HG02610 (cell line): ENCODE measurements at regions not wholly inside any gene's neighbourhood (a gene's known extent, or its start where the extent isn't known, plus 50 kb on each side); places are given as distances from the start of the nearest gene placed in this dataset.
"Not testable (repeated sequence)": the region's sequence is repeated elsewhere in the genome, so short reads cannot be mapped to it uniquely, and the experiment has no call there.

Experiments used
- ATAC-seq: cut with Tn5 transposase; IDR thresholded peaks from one replicate; pipeline ENCODE4 v1.9.1; 2021; ENCODE audit warnings: mild to moderate bottlenecking, moderate library complexity; ENCODE audit not compliant: unreplicated experiment

GRCh38 chr4:123624959-123625358, 228.4 kb downstream of the SPRY1 start:
- no peak for ATAC-seq

DNA sequence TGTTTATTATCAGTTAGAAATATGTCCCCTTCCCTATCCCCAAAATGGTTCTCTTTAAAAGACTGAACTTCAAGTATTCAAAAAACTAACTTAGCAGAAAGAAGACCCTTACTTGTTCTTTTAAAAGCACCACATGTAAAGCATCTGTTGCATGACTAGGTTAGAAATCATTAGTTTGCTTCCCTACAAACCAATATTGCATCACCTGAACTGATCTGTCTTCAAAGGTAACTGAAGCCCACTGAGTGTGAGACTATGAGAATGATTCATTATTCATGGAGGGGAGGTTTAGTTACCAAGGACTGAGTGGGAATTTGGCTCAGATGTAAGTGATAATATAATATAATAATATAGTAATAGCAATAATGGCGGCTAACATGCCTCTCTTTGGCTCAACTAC, 231.7 kb downstream of the SPRY1 start:
- no peak for ATAC-seq

DNA sequence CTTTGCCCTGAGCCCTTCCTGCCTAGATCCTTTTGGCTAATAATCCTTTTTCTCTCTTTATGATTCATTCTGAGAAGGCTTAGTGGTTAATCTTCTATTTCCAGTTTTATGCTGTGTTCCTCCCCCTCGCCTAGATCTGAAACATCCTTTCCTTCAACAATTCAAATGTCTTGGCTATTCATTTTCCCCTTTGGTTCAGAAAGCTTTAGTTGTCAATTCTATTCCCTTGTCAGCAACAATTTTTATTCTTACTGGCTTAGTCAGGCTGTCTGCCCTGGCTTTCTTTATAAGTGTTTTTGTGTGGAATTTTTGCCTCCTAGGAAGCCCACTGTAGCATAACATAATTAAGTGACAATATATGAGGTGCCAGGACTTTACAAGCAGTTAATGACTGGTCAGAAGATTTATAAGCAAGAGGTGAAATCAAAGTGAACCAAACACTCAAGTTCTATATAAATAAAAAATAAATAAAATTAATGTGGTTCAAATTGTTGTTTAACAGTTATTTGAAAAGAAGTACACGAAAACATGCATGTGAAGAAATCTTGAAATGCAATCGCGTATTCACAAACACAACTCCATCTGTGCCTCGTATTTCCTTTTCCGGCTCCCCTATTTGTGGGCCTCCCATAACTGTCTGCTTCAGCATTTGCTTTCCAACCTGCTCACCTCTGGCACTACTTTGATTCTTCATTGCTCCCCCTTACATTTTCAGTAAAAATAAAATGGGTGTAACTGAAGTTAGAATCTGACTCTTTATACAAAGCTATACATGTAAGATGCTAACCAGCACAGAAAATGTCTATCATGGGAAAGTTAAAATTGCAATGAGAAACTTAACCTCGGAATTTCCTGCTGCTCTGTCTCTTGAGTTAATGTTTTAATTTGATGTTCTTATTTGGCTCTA, 235.4 kb downstream of the SPRY1 start:
- no peak for ATAC-seq

DNA sequence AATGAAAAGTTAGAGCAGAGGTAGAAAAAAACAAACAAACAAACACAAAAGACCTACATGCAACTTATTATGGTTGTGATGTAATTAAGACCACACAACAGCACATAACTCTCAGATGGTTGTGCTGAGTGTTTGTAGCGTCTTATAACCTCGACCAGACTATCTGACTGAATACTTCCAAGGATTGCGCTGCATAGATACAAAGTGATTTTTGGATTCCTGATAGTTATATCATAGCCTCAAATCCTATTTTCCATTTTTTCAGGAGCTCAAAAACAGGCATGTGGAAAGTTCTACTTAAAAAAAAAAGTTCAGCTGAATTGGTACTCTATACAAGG, 236.1 kb downstream of the SPRY1 start:
- ATAC-seq, result no peak

DNA sequence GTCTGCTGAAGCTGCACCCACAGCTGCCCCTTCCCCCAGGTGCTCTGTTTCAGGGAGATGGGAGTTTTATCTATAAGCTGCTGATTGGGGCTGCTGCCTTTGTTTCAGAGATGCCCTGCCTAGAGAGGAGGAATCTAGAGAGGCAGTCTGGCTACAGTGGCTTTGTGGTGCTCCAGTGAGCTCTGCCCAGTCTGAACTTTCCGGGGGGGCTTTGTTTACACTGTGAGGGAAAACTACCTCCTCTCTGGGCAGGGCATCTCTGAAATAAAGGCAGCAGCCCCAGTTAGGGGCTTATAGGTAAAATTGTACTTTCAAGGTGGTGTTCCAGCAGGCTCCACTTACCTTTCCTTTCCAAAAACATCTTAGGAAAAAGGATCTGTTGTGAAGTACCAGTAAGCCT, 242.2 kb downstream of the SPRY1 start:
- ATAC-seq, result no peak

GRCh38 chr4:123640271-123640670, 243.7 kb downstream of the SPRY1 start:
- no peak for ATAC-seq

DNA sequence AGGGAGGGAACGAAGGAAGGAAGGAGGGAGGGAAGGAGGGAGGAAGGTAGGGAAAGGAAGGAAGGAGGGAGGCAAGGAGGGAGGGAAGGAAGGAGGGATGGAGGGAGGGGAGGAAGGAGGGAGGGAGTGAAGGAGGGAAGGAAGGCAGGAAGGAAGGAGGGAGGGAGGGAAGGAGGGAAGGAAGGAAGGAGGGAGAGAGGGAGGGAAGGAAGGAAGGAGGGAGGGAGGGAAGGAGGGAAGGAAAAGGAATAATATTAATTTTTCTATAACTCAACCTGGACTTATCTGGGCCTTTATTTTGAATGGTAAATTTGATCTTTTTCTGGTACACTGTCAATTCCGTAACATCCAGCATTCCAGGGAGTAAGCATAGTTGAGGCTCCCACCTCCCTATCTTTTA, 244.2 kb downstream of the SPRY1 start:
- ATAC-seq, result no peak

DNA sequence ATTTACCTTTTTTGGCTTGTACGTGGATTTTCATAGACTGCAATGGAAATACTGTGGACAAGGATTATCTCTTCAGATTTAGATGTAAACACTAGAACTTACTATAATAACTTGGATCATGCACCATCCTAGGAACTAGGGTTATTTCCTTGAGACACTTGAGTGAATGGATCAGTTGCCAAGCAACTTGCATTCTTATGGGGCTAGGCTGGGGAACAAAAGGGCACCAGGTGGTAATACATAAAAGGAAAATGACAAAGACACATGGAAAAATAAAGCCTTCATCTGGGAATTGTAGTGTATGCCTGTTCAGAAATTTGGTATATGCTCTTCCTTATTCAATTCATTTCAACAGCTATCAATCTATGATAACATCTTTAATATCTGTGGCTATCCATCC, 247.1 kb downstream of the SPRY1 start:
- ATAC-seq, result no peak

- peak; percentile 82 for ATAC-seq
Measured at GRCh38 chr4:123649250-123649644, 252.7 kb downstream of the SPRY1 start.

- peak; percentile 21 for ATAC-seq
Measured at GRCh38 chr4:123649645-123650391, 253.2 kb downstream of the SPRY1 start.

- no peak for ATAC-seq
Measured at GRCh38 chr4:123651066-123651465, 254.5 kb downstream of the SPRY1 start.

GRCh38 chr4:123651536-123652180, 255.1 kb downstream of the SPRY1 start:
- no peak for ATAC-seq

DNA sequence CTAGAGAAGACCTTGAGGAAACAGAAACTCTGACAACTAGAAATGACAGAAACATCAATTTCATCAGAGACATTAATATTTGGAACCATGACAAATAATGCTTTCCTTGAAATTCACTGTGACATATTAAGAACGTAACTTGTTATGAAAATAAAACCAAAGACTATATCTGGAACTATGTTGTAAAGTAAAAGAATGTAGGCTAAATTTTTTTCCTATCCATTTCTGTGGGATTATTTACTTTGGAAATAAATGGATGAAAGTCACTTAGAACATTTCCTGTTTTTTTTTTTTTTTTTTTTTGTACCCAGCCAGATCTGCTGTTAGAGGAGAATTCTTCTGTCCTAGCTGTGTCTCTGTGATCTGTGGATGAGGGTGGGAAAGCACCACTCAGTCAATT, 255.9 kb downstream of the SPRY1 start:
- ATAC-seq, result no peak

DNA sequence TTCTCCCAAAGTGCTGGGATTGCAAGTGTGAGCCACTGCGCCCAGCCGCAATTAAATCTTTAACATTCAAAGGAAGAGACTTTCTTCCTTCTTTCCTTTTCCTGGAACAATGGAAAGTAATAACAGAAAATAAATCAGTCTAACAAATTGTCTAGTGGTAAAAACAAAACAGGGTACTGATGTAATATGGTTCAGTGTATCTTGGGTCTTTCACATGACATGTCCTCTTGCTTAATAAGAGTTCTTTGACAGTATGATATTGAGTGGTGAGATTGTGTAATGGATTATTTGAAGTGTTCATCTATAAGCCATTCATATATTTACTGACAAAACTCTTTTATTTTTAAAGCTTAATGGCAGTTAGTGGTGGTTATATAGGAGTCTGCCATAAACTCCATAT, 256.6 kb downstream of the SPRY1 start:
- ATAC-seq, result no peak

- not testable (repeated sequence) for ATAC-seq
Measured at GRCh38 chr4:123656746-123657294, 260.2 kb downstream of the SPRY1 start.

GRCh38 chr4:123657606-123658005, 261.0 kb downstream of the SPRY1 start:
- not testable (repeated sequence) for ATAC-seq

DNA sequence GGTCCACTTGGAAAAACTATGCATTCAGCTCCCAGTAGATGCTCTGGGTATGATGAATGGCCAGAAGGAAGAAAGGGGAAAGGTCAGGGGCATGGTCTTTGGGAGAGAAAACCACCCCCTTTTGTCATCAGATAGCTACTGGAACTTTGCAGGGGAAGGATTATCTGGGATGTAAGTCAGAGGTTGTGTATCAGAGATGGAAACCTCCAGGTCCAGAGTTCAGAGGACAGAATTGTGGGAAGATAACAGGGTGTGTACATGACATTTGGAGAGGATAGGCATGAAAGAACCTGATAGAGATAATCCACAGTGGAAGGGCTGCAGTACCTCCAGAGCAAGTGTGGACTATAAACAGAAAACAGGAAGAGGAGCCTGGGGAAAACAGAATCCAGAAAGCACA, 262.7 kb downstream of the SPRY1 start:
- ATAC-seq, result no peak

- no peak for ATAC-seq
Measured at GRCh38 chr4:123659730-123660129, 263.1 kb downstream of the SPRY1 start.

DNA sequence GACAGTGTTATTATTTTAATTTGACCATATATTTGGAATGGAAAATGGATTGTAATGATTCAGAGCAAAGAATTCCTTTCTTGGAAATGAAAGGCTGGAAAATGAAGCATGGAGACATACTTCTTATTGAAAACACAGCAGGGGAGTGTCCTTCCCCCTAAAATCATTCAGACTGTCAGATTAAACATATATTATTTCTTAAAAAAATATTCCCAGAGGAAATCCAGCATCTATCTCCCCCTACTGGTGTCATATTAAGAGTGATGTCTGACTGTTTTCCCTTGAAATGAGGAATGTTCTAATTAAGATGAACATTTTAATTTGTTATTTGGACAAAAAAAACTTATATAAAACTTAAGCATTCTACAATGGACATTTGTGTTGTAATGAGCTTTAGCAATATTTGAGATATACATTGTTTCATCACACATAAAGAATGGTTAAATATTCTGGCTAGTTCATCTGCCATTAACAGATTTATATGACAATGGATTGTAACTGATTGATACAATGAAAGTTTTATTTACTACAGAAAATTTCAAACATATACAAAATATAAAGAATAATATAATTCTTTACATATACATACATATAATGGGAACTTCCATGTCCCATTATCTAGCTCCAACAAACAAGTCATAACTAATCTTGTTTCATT, 264.6 kb downstream of the SPRY1 start:
- no peak for ATAC-seq

GRCh38 chr4:123662827-123663226, 266.2 kb downstream of the SPRY1 start:
- no peak for ATAC-seq

GRCh38 chr4:123666486-123666885, 269.9 kb downstream of the SPRY1 start:
- ATAC-seq, result no peak
